ENCODE measurements at regions not wholly inside any gene's neighbourhood (a gene's known extent, or its start where the extent isn't known, plus 50 kb on each side); places are given as distances from the start of the nearest gene placed in this dataset.

DNA sequence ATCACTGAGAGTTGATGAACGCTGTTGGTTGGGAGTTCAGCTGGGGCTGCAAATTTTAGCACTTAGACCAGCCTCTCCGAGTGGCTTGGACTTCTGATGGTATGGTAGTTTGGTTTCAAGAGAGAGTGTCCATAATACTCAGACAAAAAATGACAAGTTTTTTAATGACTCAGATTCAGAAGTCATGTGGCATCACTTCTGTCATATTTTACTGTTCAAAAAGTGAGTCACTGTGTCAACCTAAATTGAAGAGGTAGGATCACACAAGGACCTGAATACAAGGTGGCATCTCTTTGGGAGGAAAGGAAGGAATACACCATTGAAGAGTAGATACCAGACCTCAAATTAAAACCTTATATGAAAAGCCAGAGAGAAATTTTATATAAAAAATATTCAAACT lies 99.1 kb upstream of the CHMP2B start:
- Histone ChIP-seq H3K36me3 (no peaks in the 10 kb centered on the region), H3K4me3 (no peak overlapping the region), H3K4me1 (no peaks in the 10 kb centered on the region), H3K9me3 (no peaks in the 10 kb centered on the region), H3K27ac (no peak overlapping the region), H3K27me3 (no peaks in the 10 kb centered on the region)
- no peak for DNase-seq
- TF ChIP-seq POLR2A (IDR thresholded peaks at IDR 0.05), result no peak
- TF ChIP-seq, protein P1, sequence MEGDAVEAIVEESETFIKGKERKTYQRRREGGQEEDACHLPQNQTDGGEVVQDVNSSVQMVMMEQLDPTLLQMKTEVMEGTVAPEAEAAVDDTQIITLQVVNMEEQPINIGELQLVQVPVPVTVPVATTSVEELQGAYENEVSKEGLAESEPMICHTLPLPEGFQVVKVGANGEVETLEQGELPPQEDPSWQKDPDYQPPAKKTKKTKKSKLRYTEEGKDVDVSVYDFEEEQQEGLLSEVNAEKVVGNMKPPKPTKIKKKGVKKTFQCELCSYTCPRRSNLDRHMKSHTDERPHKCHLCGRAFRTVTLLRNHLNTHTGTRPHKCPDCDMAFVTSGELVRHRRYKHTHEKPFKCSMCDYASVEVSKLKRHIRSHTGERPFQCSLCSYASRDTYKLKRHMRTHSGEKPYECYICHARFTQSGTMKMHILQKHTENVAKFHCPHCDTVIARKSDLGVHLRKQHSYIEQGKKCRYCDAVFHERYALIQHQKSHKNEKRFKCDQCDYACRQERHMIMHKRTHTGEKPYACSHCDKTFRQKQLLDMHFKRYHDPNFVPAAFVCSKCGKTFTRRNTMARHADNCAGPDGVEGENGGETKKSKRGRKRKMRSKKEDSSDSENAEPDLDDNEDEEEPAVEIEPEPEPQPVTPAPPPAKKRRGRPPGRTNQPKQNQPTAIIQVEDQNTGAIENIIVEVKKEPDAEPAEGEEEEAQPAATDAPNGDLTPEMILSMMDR (IDR thresholded peaks at IDR 0.05), result no peak
- 82 to 85% methylated on average over 2 of the region's 2 CpGs for WGBS, 2 donors
- intact Hi-C loops (cut with DNase I), result no loop called here

DNA sequence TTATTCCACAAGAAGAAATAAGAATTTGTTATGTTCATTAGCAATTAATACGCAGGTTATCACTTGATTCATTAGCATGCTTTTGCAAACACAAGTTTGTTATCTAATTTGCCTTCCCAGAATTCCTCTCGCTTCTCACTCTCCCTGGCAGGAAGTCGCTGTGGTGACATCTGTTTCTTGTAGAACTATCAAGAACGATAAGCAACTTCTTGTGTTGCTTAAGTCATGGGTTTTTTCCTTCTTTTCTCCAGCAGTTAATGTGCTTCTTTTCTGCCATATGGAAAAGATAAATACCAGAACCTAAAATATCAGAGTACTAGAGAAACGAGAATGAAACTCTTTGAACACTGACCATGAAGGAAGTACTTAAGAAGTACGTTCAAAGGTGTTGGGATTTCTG lies 99.8 kb upstream of the CHMP2B start:
- Histone ChIP-seq H3K27me3 (no peaks in the 10 kb centered on the region), H3K4me1 (no peaks in the 10 kb centered on the region), H3K36me3 (no peaks in the 10 kb centered on the region), H3K27ac (no peak overlapping the region), H3K9me3 (no peaks in the 10 kb centered on the region), H3K4me3 (no peak overlapping the region)
- TF ChIP-seq, protein P1 (IDR thresholded peaks at IDR 0.05), result no peak
- TF ChIP-seq POLR2A (IDR thresholded peaks at IDR 0.05), result no peak
- intact Hi-C loops (cut with DNase I), result no loop called here
- 59 to 66% methylated on average over 6 of the region's 6 CpGs for WGBS, 2 donors
- DNase-seq, result no peak

DNA sequence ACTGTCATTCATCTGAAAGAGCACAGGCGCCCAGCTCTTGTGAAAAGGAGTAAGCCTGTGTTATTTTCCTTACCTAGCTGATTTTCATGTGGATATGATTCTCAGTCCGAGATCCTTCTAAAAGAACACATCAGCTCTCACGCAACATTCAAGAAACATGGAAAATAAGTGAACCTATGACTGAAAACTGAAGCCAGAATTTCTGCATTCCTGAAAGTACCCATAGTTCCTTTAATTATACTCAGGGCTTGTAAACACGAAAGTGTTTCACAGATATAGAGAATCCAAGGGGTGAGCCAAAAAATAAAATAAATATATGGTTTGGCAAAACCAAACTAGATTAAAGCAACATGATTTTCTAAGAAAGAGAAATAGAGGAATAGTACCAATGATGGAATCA lies 100.8 kb upstream of the CHMP2B start:
- TF ChIP-seq, protein P1 (IDR thresholded peaks at IDR 0.05), result no peak
- no peak for TF ChIP-seq POLR2A (IDR thresholded peaks at IDR 0.05)
- Histone ChIP-seq H3K9me3 (no peaks in the 10 kb centered on the region), H3K27me3 (no peaks in the 10 kb centered on the region), H3K27ac (no peak overlapping the region), H3K4me3 (no peak overlapping the region), H3K4me1 (no peaks in the 10 kb centered on the region), H3K36me3 (no peaks in the 10 kb centered on the region)
- no peak for DNase-seq
- intact Hi-C loops (cut with DNase I), result no loop called here
- 44 to 60% methylated on average over 4 of the region's 4 CpGs for WGBS, 2 donors

DNA sequence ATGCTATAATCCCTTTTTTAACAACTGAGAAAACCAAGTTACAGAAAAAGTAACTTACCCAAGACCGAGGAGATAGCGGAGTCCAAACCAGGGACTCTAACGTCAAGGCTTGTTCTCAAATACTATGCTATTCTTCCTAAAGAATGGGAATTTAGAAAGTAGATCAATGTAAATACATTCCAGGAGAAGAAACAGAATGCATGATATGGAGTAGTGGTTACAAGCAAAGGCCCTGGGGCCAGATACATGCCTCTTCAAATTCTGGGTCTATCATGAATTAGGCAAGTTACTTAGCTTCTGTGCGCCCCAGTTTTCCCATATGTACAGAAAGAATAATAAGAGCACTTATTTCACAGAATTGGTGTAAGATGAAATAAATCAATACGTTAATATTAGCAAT lies 102.0 kb upstream of the CHMP2B start:
- WGBS, 2 donors, result 79 to 86% methylated on average over 5 of the region's 5 CpGs
- intact Hi-C loops (cut with DNase I), result no loop called here
- Histone ChIP-seq H3K27me3 (no peaks in the 10 kb centered on the region), H3K27ac (no peak overlapping the region), H3K4me3 (no peak overlapping the region), H3K36me3 (no peaks in the 10 kb centered on the region), H3K9me3 (no peaks in the 10 kb centered on the region), H3K4me1 (no peaks in the 10 kb centered on the region)
- no peak for TF ChIP-seq POLR2A (IDR thresholded peaks at IDR 0.05)
- TF ChIP-seq, protein P1 (IDR thresholded peaks at IDR 0.05), result no peak
- no peak for DNase-seq

DNA sequence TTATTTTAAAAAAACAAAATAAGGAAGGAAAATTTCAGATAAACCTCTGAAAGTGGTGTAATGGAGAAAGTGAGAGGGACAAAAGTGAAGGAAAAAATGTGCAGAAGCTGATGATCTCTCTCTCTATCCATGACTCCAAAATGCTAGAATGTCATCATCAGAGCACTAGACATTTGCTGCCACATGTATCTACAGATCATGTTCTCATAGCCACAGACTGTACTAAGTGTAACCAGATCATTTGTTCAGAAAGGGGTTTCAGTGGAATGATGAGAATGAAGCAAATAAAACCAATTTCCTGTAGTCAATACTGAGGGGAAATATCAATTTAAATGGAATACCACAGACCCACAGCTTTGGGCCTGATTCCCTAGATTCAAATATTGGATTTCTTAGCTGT lies 104.3 kb upstream of the CHMP2B start:
- TF ChIP-seq, protein P1 (IDR thresholded peaks at IDR 0.05), result no peak
- no peak for TF ChIP-seq POLR2A (IDR thresholded peaks at IDR 0.05)
- Histone ChIP-seq H3K36me3 (no peaks in the 10 kb centered on the region), H3K27ac (no peak overlapping the region), H3K27me3 (no peaks in the 10 kb centered on the region), H3K4me1 (no peaks in the 10 kb centered on the region), H3K4me3 (no peak overlapping the region), H3K9me3 (no peaks in the 10 kb centered on the region)
- intact Hi-C loops (cut with DNase I), result no loop called here
- DNase-seq, result no peak
